ENCODE measurements at regions not wholly inside any gene's neighbourhood (a gene's known extent, or its start where the extent isn't known, plus 50 kb on each side); places are given as distances from the start of the nearest gene placed in this dataset.

GRCh38 chr3:102165367-102165766 lies 269.4 kb upstream of the ZPLD1 start:
- Histone ChIP-seq H3K4me3 (replicated peaks in 1 of 3; ENCODE audit: insufficient read depth in 1 of 3, low read depth in 1 of 3, low read length in 3 of 3) (no peak overlapping the region), H3K27me3 (ENCODE audit: control insufficient read depth in 2 of 2, insufficient read depth in 2 of 2, low read length in 2 of 2) (no peaks in the 10 kb centered on the region), H3K9ac (replicated peaks; ENCODE audit: extremely low read depth, insufficient read depth, low read length) (no peak overlapping the region), H2AFZ (ENCODE audit: low read depth, low read length) (no peak overlapping the region), H4K20me1 (replicated peaks; ENCODE audit: control insufficient read depth, extremely low read depth, insufficient read depth, low read length) (no peaks in the 10 kb centered on the region), H3K4me1 (ENCODE audit: control insufficient read depth, extremely low read depth, insufficient read depth, low read length) (peaks cover 23% of the 10 kb centered on the region), H3K9me1 (replicated peaks; ENCODE audit: control insufficient read depth, extremely low read depth, insufficient read depth, low read length) (no peaks in the 10 kb centered on the region), H3K36me3 (ENCODE audit: control insufficient read depth in 2 of 2, extremely low read depth in 1 of 2, insufficient read depth in 2 of 2, low read length in 2 of 2) (no peaks in the 10 kb centered on the region), H3K27ac (ENCODE audit: insufficient read depth, low read depth, low read length) (no peak overlapping the region), H3K79me2 (ENCODE audit: control insufficient read depth, insufficient read depth, low read length) (no peaks in the 10 kb centered on the region), H3K4me2 (ENCODE audit: insufficient read depth, low read length) (no peak overlapping the region), H3K9me3 (replicated peaks; ENCODE audit: control insufficient read depth, insufficient read depth, low read length) (no peaks in the 10 kb centered on the region)
- dilution Hi-C loops (cut with MboI; ENCODE audit: extremely low pct_ligation_motif_present, low sequenced_read_pairs): loop anchor here (25.0 kb wide), 1 partner anchor 303 kb away; no protein-coding TSS in a partner anchor
- FAIRE-seq (no peak), DNase-seq (ENCODE audit: low read depth, low spot score) (no peak)
- ChIA-PET CTCF (interaction anchor here (1.3 to 2.0 kb wide), 3 partner anchors 14 to 60 kb away, joined by 3 to 8 read pairs (median 5); no protein-coding TSS in a partner anchor), POLR2A (no interaction called here)
- BruUV-seq (replicated peaks): no TSS peak
- intact Hi-C loops (cut with micrococcal nuclease): no loop called here
- TF ChIP-seq MYC (IDR thresholded peaks at IDR 0.05; ENCODE audit: low read depth, low read length) (no peak), JUN (IDR thresholded peaks at IDR 0.05; ENCODE audit: borderline replicate concordance, insufficient read depth, insufficient read length, low read depth) (no peak), GATA2 (IDR thresholded peaks at IDR 0.05; ENCODE audit: insufficient read depth, insufficient read length, low read depth, low read length) (no peak)

GRCh38 chr3:102169915-102170479 lies 264.8 kb upstream of the ZPLD1 start:
- Histone ChIP-seq H3K4me3 (replicated peaks in 1 of 3; ENCODE audit: insufficient read depth in 1 of 3, low read depth in 1 of 3, low read length in 3 of 3) (no peak overlapping the region), H4K20me1 (replicated peaks; ENCODE audit: control insufficient read depth, extremely low read depth, insufficient read depth, low read length) (no peaks in the 10 kb centered on the region), H3K9me3 (replicated peaks; ENCODE audit: control insufficient read depth, insufficient read depth, low read length) (no peaks in the 10 kb centered on the region), H3K79me2 (ENCODE audit: control insufficient read depth, insufficient read depth, low read length) (no peaks in the 10 kb centered on the region), H3K36me3 (ENCODE audit: control insufficient read depth in 2 of 2, extremely low read depth in 1 of 2, insufficient read depth in 2 of 2, low read length in 2 of 2) (no peaks in the 10 kb centered on the region), H3K4me1 (ENCODE audit: control insufficient read depth, extremely low read depth, insufficient read depth, low read length) (peaks cover 19% of the 10 kb centered on the region), H3K9me1 (replicated peaks; ENCODE audit: control insufficient read depth, extremely low read depth, insufficient read depth, low read length) (no peaks in the 10 kb centered on the region), H3K27ac (ENCODE audit: insufficient read depth, low read depth, low read length) (no peak overlapping the region), H3K4me2 (ENCODE audit: insufficient read depth, low read length) (no peak overlapping the region), H3K27me3 (ENCODE audit: control insufficient read depth in 2 of 2, insufficient read depth in 2 of 2, low read length in 2 of 2) (no peaks in the 10 kb centered on the region), H2AFZ (ENCODE audit: low read depth, low read length) (peak overlapping the region; percentile 16), H3K9ac (replicated peaks; ENCODE audit: extremely low read depth, insufficient read depth, low read length) (no peak overlapping the region)
- DNase-seq (ENCODE audit: low read depth, low spot score) (no peak), FAIRE-seq (no peak)
- dilution Hi-C loops (cut with MboI; ENCODE audit: extremely low pct_ligation_motif_present, low sequenced_read_pairs) (loop anchor here (25.0 kb wide), 1 partner anchor 308 kb away; no protein-coding TSS in a partner anchor), intact Hi-C loops (cut with micrococcal nuclease) (loop anchor here (5.0 kb wide), 1 partner anchor 168 kb away; no protein-coding TSS in a partner anchor)
- ChIA-PET CTCF (interaction anchor here (1.9 kb wide), 1 partner anchor 10 kb away, joined by 4 read pairs; no protein-coding TSS in a partner anchor), POLR2A (no interaction called here)
- BruUV-seq (replicated peaks): no TSS peak
- no peak for TF ChIP-seq CTCF (IDR thresholded peaks at IDR 0.05; ENCODE audit: extremely low read depth in 1 of 2, insufficient read depth in 1 of 2, low read depth in 1 of 2, low read length in 2 of 2)
- TF ChIP-seq EZH2 (IDR thresholded peaks at IDR 0.05; ENCODE audit: borderline replicate concordance, low read depth, low read length, severe bottlenecking): no peak
- no peak for TF ChIP-seq JUN (IDR thresholded peaks at IDR 0.05; ENCODE audit: borderline replicate concordance, insufficient read depth, insufficient read length, low read depth)
- TF ChIP-seq FOS (IDR thresholded peaks at IDR 0.05; ENCODE audit: borderline replicate concordance, insufficient read depth, low read length): no peak
- TF ChIP-seq POLR2A (IDR thresholded peaks at IDR 0.05; ENCODE audit: low read depth, low read length): no peak
- TF ChIP-seq MAX (IDR thresholded peaks at IDR 0.05; ENCODE audit: insufficient read depth, insufficient read length): no peak
- no peak for TF ChIP-seq GATA2 (IDR thresholded peaks at IDR 0.05; ENCODE audit: insufficient read depth, insufficient read length, low read depth, low read length)
- no peak for TF ChIP-seq MYC (IDR thresholded peaks at IDR 0.05; ENCODE audit: low read depth, low read length)
- TF ChIP-seq POLR2AphosphoS5 (IDR thresholded peaks at IDR 0.05; ENCODE audit: insufficient read depth, low read depth, low read length): no peak
